ACC112 (cell line): ENCODE measurements at regions not wholly inside any gene's neighbourhood (a gene's known extent, or its start where the extent isn't known, plus 50 kb on each side); places are given as distances from the start of the nearest gene placed in this dataset.
A peak's percentile ranks its signal among the peaks of the same experiment; 100 is the strongest.

Experiments used
- H2AFZ ChIP-seq: fragments of 200-600 bp; sonication (generic); one replicate; pipeline ENCODE4 v1.6.0; 2017; ENCODE audit warnings: antibody characterized with exemption, low read length; ENCODE audit not compliant: unreplicated experiment
- H3K27ac ChIP-seq: fragments of 200-600 bp; sonication (generic); 2 replicates; pipeline ENCODE4 v1.5.1; 2014; ENCODE audit warnings: low read depth, mild to moderate bottlenecking, antibody characterized with exemption, low read length, moderate library complexity
- H3K27me3 ChIP-seq: fragments of 200-600 bp; sonication (generic); 2 replicates; pipeline ENCODE4 v1.6.1; 2014; ENCODE audit warnings: mild to moderate bottlenecking, antibody characterized with exemption, low read length, moderate library complexity, mixed read lengths; ENCODE audit not compliant: insufficient read depth
- H3K36me3 ChIP-seq: fragments of 200-600 bp; sonication (generic); 2 replicates; pipeline ENCODE4 v1.6.1; 2016; ENCODE audit warnings: mild to moderate bottlenecking, antibody characterized with exemption, low read length, moderate library complexity, mixed read lengths; ENCODE audit not compliant: insufficient read depth
- H3K4me1 ChIP-seq: fragments of 200-600 bp; sonication (generic); one replicate; pipeline ENCODE4 v1.6.1; 2016; ENCODE audit warnings: low read length, mixed read lengths; ENCODE audit not compliant: insufficient read depth, unreplicated experiment, control insufficient read depth
- H3K4me3 ChIP-seq: fragments of 200-600 bp; sonication (generic); 2 replicates; pipeline ENCODE4 v1.5.1; 2014; ENCODE audit warnings: mild to moderate bottlenecking, low read depth, low read length
- H3K79me2 ChIP-seq: fragments of 200-600 bp; sonication (generic); one replicate; pipeline ENCODE4 v1.6.0; 2016; ENCODE audit warnings: low read length; ENCODE audit not compliant: control insufficient read depth, unreplicated experiment, insufficient read depth

GRCh38 chr1:182295697-182296096 lies 95.9 kb downstream of the GLUL start:
- H3K4me3 ChIP-seq: no peak overlapping the region
- no peaks in the 10 kb centered on the region for H3K27me3 ChIP-seq
- H2AFZ ChIP-seq: no peak overlapping the region
- no peaks in the 10 kb centered on the region for H3K36me3 ChIP-seq
- no peaks in the 10 kb centered on the region for H3K4me1 ChIP-seq
- no peaks in the 10 kb centered on the region for H3K79me2 ChIP-seq
- no peak overlapping the region for H3K27ac ChIP-seq

- no peak overlapping the region for H2AFZ ChIP-seq
- no peaks in the 10 kb centered on the region for H3K79me2 ChIP-seq
- no peak overlapping the region for H3K4me3 ChIP-seq
- no peak overlapping the region for H3K27ac ChIP-seq
- no peaks in the 10 kb centered on the region for H3K27me3 ChIP-seq
- no peaks in the 10 kb centered on the region for H3K36me3 ChIP-seq
- H3K4me1 ChIP-seq: peaks cover 9% of the 10 kb centered on the region
These were observed 98.4 kb downstream of the GLUL start for GRCh38 chr1:182293119-182293589.

- Histone ChIP-seq H3K4me1 (peaks cover 9% of the 10 kb centered on the region), H3K4me3 (no peak overlapping the region), H3K27ac (no peak overlapping the region), H3K79me2 (no peaks in the 10 kb centered on the region), H3K27me3 (no peaks in the 10 kb centered on the region), H3K36me3 (no peaks in the 10 kb centered on the region), H2AFZ (no peak overlapping the region)
These were observed 99.3 kb downstream of the GLUL start for GRCh38 chr1:182292193-182292741.

- peaks cover 9% of the 10 kb centered on the region for H3K4me1 ChIP-seq
- H3K27ac ChIP-seq: no peak overlapping the region
- H2AFZ ChIP-seq: no peak overlapping the region
- H3K79me2 ChIP-seq: no peaks in the 10 kb centered on the region
- H3K4me3 ChIP-seq: no peak overlapping the region
- no peaks in the 10 kb centered on the region for H3K27me3 ChIP-seq
- H3K36me3 ChIP-seq: no peaks in the 10 kb centered on the region
These were observed 99.9 kb downstream of the GLUL start for GRCh38 chr1:182291584-182292192.

- Histone ChIP-seq H3K4me3 (no peak overlapping the region), H2AFZ (no peak overlapping the region), H3K36me3 (no peaks in the 10 kb centered on the region), H3K27me3 (no peaks in the 10 kb centered on the region), H3K27ac (peak overlapping the region; percentile 37), H3K4me1 (peaks cover 9% of the 10 kb centered on the region), H3K79me2 (no peaks in the 10 kb centered on the region)
These were observed 102.6 kb downstream of the GLUL start for GRCh38 chr1:182288749-182289604.

- Histone ChIP-seq H3K27ac (no peak overlapping the region), H2AFZ (no peak overlapping the region), H3K79me2 (no peaks in the 10 kb centered on the region), H3K27me3 (no peaks in the 10 kb centered on the region), H3K4me3 (no peak overlapping the region), H3K36me3 (no peaks in the 10 kb centered on the region), H3K4me1 (peaks cover 9% of the 10 kb centered on the region)
These were observed 104.8 kb downstream of the GLUL start for GRCh38 chr1:182286761-182287160.

- Histone ChIP-seq H3K4me3 (no peak overlapping the region), H3K27ac (no peak overlapping the region), H2AFZ (no peak overlapping the region), H3K27me3 (no peaks in the 10 kb centered on the region), H3K4me1 (no peaks in the 10 kb centered on the region), H3K36me3 (no peaks in the 10 kb centered on the region), H3K79me2 (no peaks in the 10 kb centered on the region)
These were observed 107.6 kb downstream of the GLUL start for GRCh38 chr1:182283746-182284544.

GRCh38 chr1:182281541-182281940 lies 110.0 kb downstream of the GLUL start:
- Histone ChIP-seq H3K27me3 (no peaks in the 10 kb centered on the region), H3K4me1 (no peaks in the 10 kb centered on the region), H3K4me3 (no peak overlapping the region), H3K36me3 (no peaks in the 10 kb centered on the region), H2AFZ (no peak overlapping the region), H3K27ac (no peak overlapping the region), H3K79me2 (no peaks in the 10 kb centered on the region)

- Histone ChIP-seq H3K27ac (no peak overlapping the region), H3K4me3 (no peak overlapping the region), H3K79me2 (no peaks in the 10 kb centered on the region), H2AFZ (no peak overlapping the region), H3K36me3 (no peaks in the 10 kb centered on the region), H3K27me3 (no peaks in the 10 kb centered on the region), H3K4me1 (no peaks in the 10 kb centered on the region)
These were observed 111.1 kb downstream of the GLUL start for GRCh38 chr1:182280504-182280900.

- no peaks in the 10 kb centered on the region for H3K36me3 ChIP-seq
- H3K4me3 ChIP-seq: no peak overlapping the region
- H2AFZ ChIP-seq: no peak overlapping the region
- no peaks in the 10 kb centered on the region for H3K79me2 ChIP-seq
- H3K27me3 ChIP-seq: no peaks in the 10 kb centered on the region
- no peaks in the 10 kb centered on the region for H3K4me1 ChIP-seq
- H3K27ac ChIP-seq: no peak overlapping the region
These were observed 111.7 kb downstream of the GLUL start for GRCh38 chr1:182279724-182280503.
